ENCODE measurements at regions not wholly inside any gene's neighbourhood (a gene's known extent, or its start where the extent isn't known, plus 50 kb on each side); places are given as distances from the start of the nearest gene placed in this dataset.

- Histone ChIP-seq H3K27ac (ENCODE audit: low read depth in 2 of 2, low read length in 1 of 2) (no peak overlapping the region), H3K79me2 (ENCODE audit: insufficient read depth) (no peaks in the 10 kb centered on the region), H3K36me3 (replicated peaks in 1 of 2; ENCODE audit: control insufficient read depth in 1 of 2, insufficient read depth in 2 of 2, low read length in 1 of 2) (no peaks in the 10 kb centered on the region), H4K20me1 (ENCODE audit: insufficient read depth) (no peaks in the 10 kb centered on the region), H3K9me2 (no peaks in the 10 kb centered on the region), H3K4me1 (ENCODE audit: control insufficient read depth in 1 of 2, insufficient read depth in 2 of 2, low read depth in 1 of 2, low read length in 1 of 2) (no peaks in the 10 kb centered on the region), H3K9me3 (peaks cover 8% of the 10 kb centered on the region), H3K9ac (no peak overlapping the region), H3F3A (replicated peaks; ENCODE audit: insufficient read depth) (no peaks in the 10 kb centered on the region), H3K4me2 (no peak overlapping the region), H3K27me3 (ENCODE audit: insufficient read depth) (no peaks in the 10 kb centered on the region), H2AFZ (ENCODE audit: low read depth) (no peak overlapping the region), H3K4me3 (ENCODE audit: low read depth in 2 of 2, low read length in 1 of 2) (no peak overlapping the region)
- WGBS (ENCODE audit: low lambda C conversion rate): 11% methylated on average over 3 of the region's 3 CpGs
- POLR2A ChIA-PET: no interaction called here
- CTCF ChIA-PET: no interaction called here
- TF ChIP-seq GABPA (IDR thresholded peaks at IDR 0.05; ENCODE audit: low read depth) (no peak), FOXM1 (IDR thresholded peaks at IDR 0.05; ENCODE audit: low read depth) (no peak), CHD2 (IDR thresholded peaks at IDR 0.05; ENCODE audit: low read length, partially characterized antibody) (no peak), MAX (IDR thresholded peaks at IDR 0.05; ENCODE audit: low read depth) (no peak), RAD21 (IDR thresholded peaks at IDR 0.05; ENCODE audit: low read length) (no peak), RXRA (IDR thresholded peaks at IDR 0.05; ENCODE audit: borderline replicate concordance, low read depth) (no peak), GATA2 (CRISPR knock-in tag; IDR thresholded peaks at IDR 0.05) (no peak), JUND (IDR thresholded peaks at IDR 0.05) (no peak), USF2 (IDR thresholded peaks at IDR 0.05; ENCODE audit: borderline replicate concordance, low read depth, low read length) (no peak), TEAD4 (IDR thresholded peaks at IDR 0.05; ENCODE audit: borderline replicate concordance, insufficient read depth) (no peak), SMC3 (IDR thresholded peaks at IDR 0.05; ENCODE audit: low read depth, low read length) (no peak), USF1 (IDR thresholded peaks at IDR 0.05; ENCODE audit: borderline replicate concordance, low read depth) (no peak), ELF1 (IDR thresholded peaks at IDR 0.05) (no peak), IRF3 (IDR thresholded peaks at IDR 0.05; ENCODE audit: low read depth, low read length) (no peak), RCOR1 (IDR thresholded peaks at IDR 0.05; ENCODE audit: low read length) (no peak), RFX5 (IDR thresholded peaks at IDR 0.05; ENCODE audit: low read length) (no peak), YY1 (IDR thresholded peaks at IDR 0.05; ENCODE audit: low read depth) (no peak)
- TF ChIP-seq, protein P1, sequence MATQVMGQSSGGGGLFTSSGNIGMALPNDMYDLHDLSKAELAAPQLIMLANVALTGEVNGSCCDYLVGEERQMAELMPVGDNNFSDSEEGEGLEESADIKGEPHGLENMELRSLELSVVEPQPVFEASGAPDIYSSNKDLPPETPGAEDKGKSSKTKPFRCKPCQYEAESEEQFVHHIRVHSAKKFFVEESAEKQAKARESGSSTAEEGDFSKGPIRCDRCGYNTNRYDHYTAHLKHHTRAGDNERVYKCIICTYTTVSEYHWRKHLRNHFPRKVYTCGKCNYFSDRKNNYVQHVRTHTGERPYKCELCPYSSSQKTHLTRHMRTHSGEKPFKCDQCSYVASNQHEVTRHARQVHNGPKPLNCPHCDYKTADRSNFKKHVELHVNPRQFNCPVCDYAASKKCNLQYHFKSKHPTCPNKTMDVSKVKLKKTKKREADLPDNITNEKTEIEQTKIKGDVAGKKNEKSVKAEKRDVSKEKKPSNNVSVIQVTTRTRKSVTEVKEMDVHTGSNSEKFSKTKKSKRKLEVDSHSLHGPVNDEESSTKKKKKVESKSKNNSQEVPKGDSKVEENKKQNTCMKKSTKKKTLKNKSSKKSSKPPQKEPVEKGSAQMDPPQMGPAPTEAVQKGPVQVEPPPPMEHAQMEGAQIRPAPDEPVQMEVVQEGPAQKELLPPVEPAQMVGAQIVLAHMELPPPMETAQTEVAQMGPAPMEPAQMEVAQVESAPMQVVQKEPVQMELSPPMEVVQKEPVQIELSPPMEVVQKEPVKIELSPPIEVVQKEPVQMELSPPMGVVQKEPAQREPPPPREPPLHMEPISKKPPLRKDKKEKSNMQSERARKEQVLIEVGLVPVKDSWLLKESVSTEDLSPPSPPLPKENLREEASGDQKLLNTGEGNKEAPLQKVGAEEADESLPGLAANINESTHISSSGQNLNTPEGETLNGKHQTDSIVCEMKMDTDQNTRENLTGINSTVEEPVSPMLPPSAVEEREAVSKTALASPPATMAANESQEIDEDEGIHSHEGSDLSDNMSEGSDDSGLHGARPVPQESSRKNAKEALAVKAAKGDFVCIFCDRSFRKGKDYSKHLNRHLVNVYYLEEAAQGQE (IDR thresholded peaks at IDR 0.05; ENCODE audit: low read depth, low read length): no peak
- no peak for DNase-seq
Observed at GRCh38 chr2:129504646-129505045, 474.8 kb upstream of the RAB6C start.

All from SK-N-SH (cell line).